Tibial nerve (tissue), 4 donors: ENCODE measurements at regions not wholly inside any gene's neighbourhood (a gene's known extent, or its start where the extent isn't known, plus 50 kb on each side); places are given as distances from the start of the nearest gene placed in this dataset.

Experiments
- DNase-seq, 2 donors: peaks; one replicate each; pipeline ENCODE4 v3.0.0-alpha.2; 2019; ENCODE audit warnings: low spot score in 2 of 2
- H3K27ac ChIP-seq, 4 donors: fragments of 200-600 bp; sonication (generic) in 3 of 4; one replicate each; pipeline ENCODE4 v1.5.1; 2017 to 2019; ENCODE audit warnings: mild to moderate bottlenecking in 1 of 4
- H3K27me3 ChIP-seq, 2 donors: fragments of 200-600 bp; sonication (generic) in 1 of 2; one replicate each; pipeline versions ENCODE4 v1.5.1 to v1.6.0; 2017 to 2019
- H3K36me3 ChIP-seq, 3 donors: fragments of 200-600 bp; sonication (generic); one replicate each; pipeline ENCODE4 v1.5.1; 2018 to 2019
- H3K4me1 ChIP-seq, 4 donors: fragments of 200-600 bp; sonication (generic) in 3 of 4; one replicate each; pipeline ENCODE4 v1.5.1; 2017 to 2019
- H3K4me3 ChIP-seq, 4 donors: fragments of 200-600 bp; sonication (generic) in 3 of 4; one replicate each; pipeline ENCODE4 v1.5.1; 2017 to 2019; ENCODE audit warnings: mild to moderate bottlenecking in 1 of 4, moderate library complexity in 1 of 4
- H3K9me3 ChIP-seq, 4 donors: fragments of 200-600 bp; sonication (generic) in 3 of 4; one replicate each; pipeline ENCODE4 v1.5.1; 2017 to 2019
- CTCF ChIP-seq, 5 experiments: fragments of 200-600 bp in 3 of 5; fragments of 450-650 bp in 2 of 5; sonication (generic) in 3 of 5; IDR thresholded peaks; one replicate each; pipeline ENCODE4 v1.5.1; 2016 to 2019; ENCODE audit warnings: antibody characterized with exemption in 5 of 5, mild to moderate bottlenecking in 3 of 5, moderate library complexity in 2 of 5
- EP300 ChIP-seq, 2 donors: sonication (generic); formaldehyde crosslinking; IDR thresholded peaks; one replicate each; pipeline ENCODE4 v1.6.1; 2017; ENCODE audit warnings: antibody characterized with exemption in 2 of 2, mild to moderate bottlenecking in 1 of 2
- POLR2A ChIP-seq, 2 donors: fragments of 450-650 bp; IDR thresholded peaks; one replicate each; pipeline ENCODE4 v1.6.1; 2017; ENCODE audit warnings: antibody characterized with exemption in 2 of 2, mild to moderate bottlenecking in 2 of 2, moderate library complexity in 2 of 2
- WGBS, 2 donors: methylation state at CpG; one replicate each; pipeline ENCODE4 v1.1.5; 2018; 5-methylcytosine and 5-hydroxymethylcytosine counted together

- H3K4me1 ChIP-seq, result no peaks in the 10 kb centered on the region
- H3K4me3 ChIP-seq, result no peak overlapping the region
- no peaks in the 10 kb centered on the region for H3K36me3 ChIP-seq
- H3K27me3 ChIP-seq, result no peaks in the 10 kb centered on the region
- no peak for DNase-seq
- no peak for TF ChIP-seq EP300 (IDR thresholded peaks at IDR 0.05)
- TF ChIP-seq POLR2A (IDR thresholded peaks at IDR 0.05), result no peak
- TF ChIP-seq CTCF (IDR thresholded peaks at IDR 0.05), result no peak
- no peaks in the 10 kb centered on the region for H3K9me3 ChIP-seq
- H3K27ac ChIP-seq, result no peak overlapping the region
- 74 to 75% methylated on average over 2 of the region's 2 CpGs for WGBS, 2 donors
Observed at GRCh38 chr7:41114691-41115090, 588.2 kb downstream of the INHBA start.

- TF ChIP-seq EP300 (IDR thresholded peaks at IDR 0.05), result no peak
- no peak for TF ChIP-seq POLR2A (IDR thresholded peaks at IDR 0.05)
- TF ChIP-seq CTCF (IDR thresholded peaks at IDR 0.05), result no peak
- no peaks in the 10 kb centered on the region for H3K4me1 ChIP-seq
- no peaks in the 10 kb centered on the region for H3K27me3 ChIP-seq
- 47 to 67% methylated on average over 1 of the region's 1 CpG for WGBS, 2 donors
- no peaks in the 10 kb centered on the region for H3K36me3 ChIP-seq
- no peak for DNase-seq
- H3K9me3 ChIP-seq, result no peaks in the 10 kb centered on the region
- no peak overlapping the region for H3K4me3 ChIP-seq
- no peak overlapping the region for H3K27ac ChIP-seq
Observed at GRCh38 chr7:41114131-41114530, 588.8 kb downstream of the INHBA start.

- no peak for DNase-seq
- H3K4me3 ChIP-seq, result no peak overlapping the region
- no peak for TF ChIP-seq POLR2A (IDR thresholded peaks at IDR 0.05)
- no peak for TF ChIP-seq EP300 (IDR thresholded peaks at IDR 0.05)
- no peak for TF ChIP-seq CTCF (IDR thresholded peaks at IDR 0.05)
- H3K36me3 ChIP-seq, result no peaks in the 10 kb centered on the region
- no peaks in the 10 kb centered on the region for H3K4me1 ChIP-seq
- H3K27ac ChIP-seq, result no peak overlapping the region
- H3K27me3 ChIP-seq, result no peaks in the 10 kb centered on the region
- no peaks in the 10 kb centered on the region for H3K9me3 ChIP-seq
Observed at GRCh38 chr7:41113719-41114118, 589.2 kb downstream of the INHBA start.

- TF ChIP-seq POLR2A (IDR thresholded peaks at IDR 0.05), result no peak
- no peak for TF ChIP-seq EP300 (IDR thresholded peaks at IDR 0.05)
- no peak for TF ChIP-seq CTCF (IDR thresholded peaks at IDR 0.05)
- no peak for DNase-seq
- Histone ChIP-seq H3K36me3 (no peaks in the 10 kb centered on the region), H3K27ac (no peak overlapping the region), H3K4me3 (no peak overlapping the region), H3K9me3 (no peaks in the 10 kb centered on the region), H3K27me3 (no peaks in the 10 kb centered on the region), H3K4me1 (no peaks in the 10 kb centered on the region)
- 92 to 97% methylated on average over 1 of the region's 1 CpG for WGBS, 2 donors
Observed at GRCh38 chr7:41110186-41110585, 592.7 kb downstream of the INHBA start.

GRCh38 chr7:41108821-41109220, 594.1 kb downstream of the INHBA start:
- peaks cover 0 to 4% (median 0%) of the 10 kb centered on the region in 4 donors for H3K9me3 ChIP-seq
- no peaks in the 10 kb centered on the region for H3K4me1 ChIP-seq
- H3K36me3 ChIP-seq, result no peaks in the 10 kb centered on the region
- no peak overlapping the region for H3K27ac ChIP-seq
- DNase-seq, result no peak
- H3K4me3 ChIP-seq, result no peak overlapping the region
- TF ChIP-seq EP300 (IDR thresholded peaks at IDR 0.05) (no peak), CTCF (IDR thresholded peaks at IDR 0.05) (no peak), POLR2A (IDR thresholded peaks at IDR 0.05) (no peak)
- no peaks in the 10 kb centered on the region for H3K27me3 ChIP-seq
